ENCODE measurements at regions not wholly inside any gene's neighbourhood (a gene's known extent, or its start where the extent isn't known, plus 50 kb on each side); places are given as distances from the start of the nearest gene placed in this dataset.
"Not testable (repeated sequence)": the region's sequence is repeated elsewhere in the genome, so short reads cannot be mapped to it uniquely, and the experiment has no call there.

DNA sequence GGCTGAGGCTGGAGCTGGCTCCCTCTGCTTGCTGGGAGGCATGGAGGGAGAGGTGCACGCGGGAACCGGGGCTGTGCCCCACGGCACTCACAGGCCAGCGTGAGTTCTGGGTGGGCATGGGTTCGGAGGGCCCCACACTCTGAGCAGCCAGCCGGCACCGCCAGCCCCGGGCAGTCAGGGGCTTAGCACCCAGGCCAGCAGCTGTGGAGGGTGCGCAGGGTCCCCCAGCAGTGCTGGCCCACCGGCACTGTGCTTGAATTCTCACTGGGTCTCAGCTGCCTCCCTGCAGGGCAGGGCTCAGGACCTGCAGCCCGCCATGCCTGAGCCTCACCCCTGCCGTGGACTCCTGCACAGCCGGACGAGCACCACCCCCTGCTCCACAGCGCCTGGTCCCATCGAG lies 164.9 kb upstream of the PLD5 start:
- H3K4me3 ChIP-seq (ENCODE audit: low read length), result no peak overlapping the region
- no peaks in the 10 kb centered on the region for H3K9me3 ChIP-seq (ENCODE audit: control insufficient read depth, low read length)
- no peaks in the 10 kb centered on the region for H3K4me1 ChIP-seq (ENCODE audit: control insufficient read depth, insufficient read depth, low read length)
- H3K27me3 ChIP-seq (ENCODE audit: control insufficient read depth, insufficient read depth), result no peaks in the 10 kb centered on the region
- DNase-seq (no peak), ATAC-seq (no peak)
- no peak overlapping the region for H3K27ac ChIP-seq (ENCODE audit: low read length)
- intact Hi-C loops (cut with DNase I), result no loop called here
- WGBS, result 80% methylated on average over 17 of the region's 17 CpGs

DNA sequence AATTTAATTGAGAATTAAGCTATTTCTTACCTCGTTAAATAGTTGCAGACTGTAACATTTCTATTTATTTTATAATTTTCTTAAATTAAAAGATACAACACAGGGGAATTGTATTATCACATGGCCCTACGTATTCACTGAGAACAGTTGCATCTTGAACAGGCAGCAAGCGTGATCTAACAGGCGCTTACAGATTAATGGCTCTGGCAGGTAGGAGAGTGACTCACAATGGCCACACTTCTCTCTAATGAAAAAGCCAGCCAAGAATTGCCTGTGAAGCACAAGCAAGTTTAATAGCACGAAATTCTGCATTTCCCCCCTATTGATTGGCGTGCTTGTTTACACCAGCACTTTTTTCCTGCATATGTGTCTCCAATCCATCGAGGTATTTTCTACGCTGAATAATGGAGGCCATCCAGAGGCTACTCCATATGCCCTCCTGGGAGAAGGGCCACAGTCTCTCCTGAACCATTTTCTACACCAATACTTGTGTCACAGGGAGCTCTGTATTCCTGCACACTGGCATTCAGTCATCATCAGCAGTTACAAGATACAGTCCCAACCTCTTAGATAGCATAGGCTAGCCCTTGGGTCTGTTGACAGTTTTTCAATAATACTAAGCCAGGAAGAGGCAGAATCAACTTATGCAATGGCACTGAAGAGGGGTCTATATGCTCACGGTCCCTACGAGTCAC lies 150.6 kb upstream of the PLD5 start:
- Histone ChIP-seq H3K9me3 (ENCODE audit: control insufficient read depth, low read length) (no peaks in the 10 kb centered on the region), H3K4me3 (ENCODE audit: low read length) (no peak overlapping the region), H3K4me1 (ENCODE audit: control insufficient read depth, insufficient read depth, low read length) (no peaks in the 10 kb centered on the region), H3K27me3 (ENCODE audit: control insufficient read depth, insufficient read depth) (no peaks in the 10 kb centered on the region), H3K27ac (ENCODE audit: low read length) (no peak overlapping the region)
- intact Hi-C loops (cut with DNase I), result no loop called here
- ATAC-seq, result no peak
- WGBS, result 81% methylated on average over 10 of the region's 10 CpGs
- DNase-seq, result no peak

DNA sequence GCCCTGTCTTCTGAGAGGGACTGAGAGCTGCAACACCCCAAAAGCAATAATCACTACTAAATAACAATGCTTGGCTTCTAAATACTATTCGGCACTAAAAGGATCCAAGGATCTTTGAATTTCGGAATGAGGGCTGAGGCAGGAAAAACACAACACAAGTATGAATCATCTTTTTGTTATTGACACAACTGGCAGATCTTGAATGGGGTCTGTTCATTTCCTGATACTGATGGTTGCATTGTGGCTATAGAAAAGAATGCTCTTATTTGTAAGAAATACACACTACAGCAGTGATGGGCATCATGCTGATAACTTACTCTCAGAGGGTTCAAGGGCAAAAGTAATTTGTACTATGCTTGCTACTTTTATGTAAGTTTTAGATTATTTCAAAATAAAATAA lies 149.2 kb upstream of the PLD5 start:
- Histone ChIP-seq H3K4me3 (ENCODE audit: low read length) (no peak overlapping the region), H3K4me1 (ENCODE audit: control insufficient read depth, insufficient read depth, low read length) (no peaks in the 10 kb centered on the region)
- 65% methylated on average over 2 of the region's 2 CpGs for WGBS

GRCh38 chr1:242673165-242673564 lies 148.7 kb upstream of the PLD5 start:
- intact Hi-C loops (cut with DNase I); H3K4me3 ChIP-seq (ENCODE audit: low read length): not testable (repeated sequence)

More for the DNA sequence above, 149.2 kb upstream of the PLD5 start:
- Histone ChIP-seq H3K27me3 (ENCODE audit: control insufficient read depth, insufficient read depth) (no peaks in the 10 kb centered on the region), H3K9me3 (ENCODE audit: control insufficient read depth, low read length) (no peaks in the 10 kb centered on the region), H3K27ac (ENCODE audit: low read length) (no peak overlapping the region)
- DNase-seq (no peak), ATAC-seq (no peak)
- intact Hi-C loops (cut with DNase I), result no loop called here

DNA sequence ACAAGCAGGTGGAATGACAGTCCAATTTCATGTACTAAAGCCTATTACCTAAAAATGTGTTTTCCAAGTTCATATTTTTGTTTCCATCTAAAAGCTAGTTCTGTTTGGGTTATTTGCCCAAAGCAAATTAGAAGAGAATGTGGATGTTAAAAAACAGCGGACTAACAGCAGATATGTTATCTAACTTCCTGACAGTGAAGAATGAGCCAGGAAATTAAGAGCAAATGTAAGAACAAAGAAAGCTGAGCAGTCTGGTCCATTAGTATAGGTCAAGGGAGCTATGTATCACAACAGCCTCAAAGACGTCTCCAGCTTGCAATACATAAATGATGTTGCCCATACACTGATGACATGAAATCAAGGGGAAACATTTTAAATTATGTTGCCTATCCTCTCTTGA lies 145.5 kb upstream of the PLD5 start:
- H3K4me3 ChIP-seq (ENCODE audit: low read length), result no peak overlapping the region
- H3K27ac ChIP-seq (ENCODE audit: low read length), result no peak overlapping the region
- no peaks in the 10 kb centered on the region for H3K9me3 ChIP-seq (ENCODE audit: control insufficient read depth, low read length)
- no peaks in the 10 kb centered on the region for H3K27me3 ChIP-seq (ENCODE audit: control insufficient read depth, insufficient read depth)
- DNase-seq (no peak), ATAC-seq (no peak)
- 18% methylated on average over 2 of the region's 2 CpGs for WGBS
- H3K4me1 ChIP-seq (ENCODE audit: control insufficient read depth, insufficient read depth, low read length), result no peaks in the 10 kb centered on the region
- intact Hi-C loops (cut with DNase I), result no loop called here

More at GRCh38 chr1:242673165-242673564, 148.7 kb upstream of the PLD5 start:
- 87% methylated on average over 4 of the region's 4 CpGs for WGBS
- not testable (repeated sequence) for H3K27ac ChIP-seq (ENCODE audit: low read length); H3K27me3 ChIP-seq (ENCODE audit: control insufficient read depth, insufficient read depth); DNase-seq; H3K9me3 ChIP-seq (ENCODE audit: control insufficient read depth, low read length); H3K4me1 ChIP-seq (ENCODE audit: control insufficient read depth, insufficient read depth, low read length); ATAC-seq

DNA sequence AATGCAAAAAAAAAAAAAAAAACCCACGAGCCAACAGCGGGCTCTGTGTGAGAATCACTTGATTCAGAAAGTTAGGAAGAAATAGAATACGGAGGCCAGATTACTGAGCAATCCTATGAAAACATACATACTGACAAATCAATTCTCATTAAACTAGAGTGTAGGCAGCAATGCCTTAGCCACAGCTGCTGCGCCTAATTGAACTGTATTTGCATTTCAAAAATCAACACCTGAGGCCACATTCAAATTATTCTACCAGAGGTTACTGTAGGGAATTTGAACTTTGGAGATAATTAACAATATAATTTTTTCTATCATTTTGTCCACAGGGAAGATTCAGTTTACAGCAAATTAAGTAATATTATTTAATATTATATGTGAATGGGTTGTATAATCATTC lies 138.4 kb upstream of the PLD5 start:
- no peaks in the 10 kb centered on the region for H3K9me3 ChIP-seq (ENCODE audit: control insufficient read depth, low read length)
- H3K27me3 ChIP-seq (ENCODE audit: control insufficient read depth, insufficient read depth), result no peaks in the 10 kb centered on the region
- 89% methylated on average over 4 of the region's 4 CpGs for WGBS
- H3K4me3 ChIP-seq (ENCODE audit: low read length), result no peak overlapping the region
- H3K27ac ChIP-seq (ENCODE audit: low read length), result no peak overlapping the region
- ATAC-seq, result no peak
- DNase-seq, result no peak
- intact Hi-C loops (cut with DNase I), result no loop called here
- H3K4me1 ChIP-seq (ENCODE audit: control insufficient read depth, insufficient read depth, low read length), result no peaks in the 10 kb centered on the region

DNA sequence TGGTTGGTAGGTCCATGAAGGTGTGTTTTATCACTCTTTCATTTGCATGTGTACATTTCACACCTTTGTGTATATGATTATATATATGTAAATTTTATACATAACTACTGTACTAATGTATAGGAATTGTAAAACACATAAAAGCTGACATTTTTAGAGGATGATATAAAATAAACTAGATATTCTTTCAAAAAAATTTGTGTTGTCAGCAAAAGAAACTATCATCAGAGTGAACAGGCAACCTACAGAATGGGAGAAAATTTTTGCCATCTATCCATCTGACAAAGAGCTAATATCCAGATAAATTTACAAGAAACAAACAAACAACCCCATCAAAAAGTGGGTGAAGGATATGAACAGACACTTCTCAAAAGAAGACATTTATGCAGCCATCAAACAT lies 129.3 kb upstream of the PLD5 start:
- DNase-seq; ATAC-seq; H3K9me3 ChIP-seq (ENCODE audit: control insufficient read depth, low read length); H3K27ac ChIP-seq (ENCODE audit: low read length); intact Hi-C loops (cut with DNase I); H3K4me3 ChIP-seq (ENCODE audit: low read length); H3K27me3 ChIP-seq (ENCODE audit: control insufficient read depth, insufficient read depth); H3K4me1 ChIP-seq (ENCODE audit: control insufficient read depth, insufficient read depth, low read length): not testable (repeated sequence)

GRCh38 chr1:242651817-242652216 lies 127.3 kb upstream of the PLD5 start:
- WGBS, result 44% methylated on average over 5 of the region's 5 CpGs
- intact Hi-C loops (cut with DNase I), result no loop called here

GRCh38 chr1:242641461-242641860 lies 117.0 kb upstream of the PLD5 start:
- WGBS, result 69% methylated on average over 3 of the region's 3 CpGs
- DNase-seq, result no peak
- Histone ChIP-seq H3K9me3 (ENCODE audit: control insufficient read depth, low read length) (no peaks in the 10 kb centered on the region), H3K4me1 (ENCODE audit: control insufficient read depth, insufficient read depth, low read length) (no peaks in the 10 kb centered on the region), H3K27me3 (ENCODE audit: control insufficient read depth, insufficient read depth) (no peaks in the 10 kb centered on the region), H3K4me3 (ENCODE audit: low read length) (no peak overlapping the region), H3K27ac (ENCODE audit: low read length) (no peak overlapping the region)
- intact Hi-C loops (cut with DNase I), result no loop called here
- ATAC-seq, result no peak

More at GRCh38 chr1:242651817-242652216, 127.3 kb upstream of the PLD5 start:
- no peak for ATAC-seq
- Histone ChIP-seq H3K9me3 (ENCODE audit: control insufficient read depth, low read length) (no peaks in the 10 kb centered on the region), H3K27me3 (ENCODE audit: control insufficient read depth, insufficient read depth) (no peaks in the 10 kb centered on the region), H3K27ac (ENCODE audit: low read length) (no peak overlapping the region), H3K4me3 (ENCODE audit: low read length) (no peak overlapping the region), H3K4me1 (ENCODE audit: control insufficient read depth, insufficient read depth, low read length) (no peaks in the 10 kb centered on the region)
- no peak for DNase-seq

DNA sequence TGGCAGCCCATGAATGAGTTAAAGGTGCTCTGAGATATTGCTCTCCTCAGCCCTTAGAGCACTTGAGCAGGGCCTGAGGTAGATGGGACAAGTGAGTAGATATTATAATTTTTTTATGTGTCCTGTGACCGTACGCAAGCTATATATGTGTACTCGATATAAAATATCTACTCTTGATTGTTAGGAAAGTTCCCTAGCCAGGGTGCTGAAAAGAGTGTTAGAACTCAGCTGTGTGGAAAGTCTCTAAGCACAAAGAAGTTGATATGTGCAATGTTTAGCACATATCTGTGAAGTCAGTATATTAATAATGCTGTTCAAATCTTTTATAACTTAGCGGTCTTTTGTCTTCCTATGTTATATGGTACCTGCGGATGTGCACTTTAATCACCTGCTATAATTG lies 114.6 kb upstream of the PLD5 start:
- no peak for ATAC-seq
- 70% methylated on average over 5 of the region's 5 CpGs for WGBS
- intact Hi-C loops (cut with DNase I), result no loop called here
- no peaks in the 10 kb centered on the region for H3K9me3 ChIP-seq (ENCODE audit: control insufficient read depth, low read length)
- H3K4me3 ChIP-seq (ENCODE audit: low read length), result no peak overlapping the region
- no peak overlapping the region for H3K27ac ChIP-seq (ENCODE audit: low read length)
- no peak for DNase-seq
- H3K4me1 ChIP-seq (ENCODE audit: control insufficient read depth, insufficient read depth, low read length), result no peaks in the 10 kb centered on the region
- H3K27me3 ChIP-seq (ENCODE audit: control insufficient read depth, insufficient read depth), result no peaks in the 10 kb centered on the region

- no peak overlapping the region for H3K4me3 ChIP-seq (ENCODE audit: low read length)
- no peaks in the 10 kb centered on the region for H3K4me1 ChIP-seq (ENCODE audit: control insufficient read depth, insufficient read depth, low read length)
- H3K27me3 ChIP-seq (ENCODE audit: control insufficient read depth, insufficient read depth), result no peaks in the 10 kb centered on the region
- 78% methylated on average over 5 of the region's 5 CpGs for WGBS
- no peaks in the 10 kb centered on the region for H3K9me3 ChIP-seq (ENCODE audit: control insufficient read depth, low read length)
- ATAC-seq (no peak), DNase-seq (no peak)
- H3K27ac ChIP-seq (ENCODE audit: low read length), result no peak overlapping the region
- intact Hi-C loops (cut with DNase I), result no loop called here
Measured at GRCh38 chr1:242634732-242635131, 110.2 kb upstream of the PLD5 start.

DNA sequence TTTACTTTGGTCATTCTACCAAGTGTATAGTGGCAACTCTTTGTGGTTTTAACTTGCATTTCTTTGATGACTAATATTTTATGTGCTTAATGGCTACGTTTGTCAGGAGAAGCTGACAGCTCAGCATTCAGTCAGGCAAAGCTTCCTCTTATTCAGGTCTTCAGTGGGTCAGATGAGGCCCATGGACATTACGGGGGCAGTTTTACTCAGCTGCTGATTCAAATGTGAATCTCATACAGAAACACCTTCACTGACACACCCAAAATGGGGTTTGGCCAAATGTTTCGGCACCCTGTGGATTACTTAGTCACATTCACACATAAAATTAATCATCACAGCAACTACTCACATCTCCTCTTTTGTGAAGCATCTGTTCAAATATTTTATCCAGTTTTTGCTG lies 104.9 kb upstream of the PLD5 start:
- intact Hi-C loops (cut with DNase I), result no loop called here
- ATAC-seq (no peak), DNase-seq (no peak)
- WGBS, result 57% methylated on average over 3 of the region's 3 CpGs
- Histone ChIP-seq H3K27ac (ENCODE audit: low read length) (no peak overlapping the region), H3K27me3 (ENCODE audit: control insufficient read depth, insufficient read depth) (no peaks in the 10 kb centered on the region), H3K9me3 (ENCODE audit: control insufficient read depth, low read length) (no peaks in the 10 kb centered on the region), H3K4me3 (ENCODE audit: low read length) (no peak overlapping the region), H3K4me1 (ENCODE audit: control insufficient read depth, insufficient read depth, low read length) (no peaks in the 10 kb centered on the region)

All from right cardiac atrium (tissue), 5 donors.